OCI-LY3 (cell line): ENCODE measurements at regions not wholly inside any gene's neighbourhood (a gene's known extent, or its start where the extent isn't known, plus 50 kb on each side); places are given as distances from the start of the nearest gene placed in this dataset.

Source experiments
- H2AFZ ChIP-seq: fragments of 200-600, 300-600 bp; shearing (Covaris generic); 2 replicates; pipeline ENCODE4 v1.6.0; 2014; ENCODE audit warnings: antibody characterized with exemption, low read depth, low read length
- H3K27ac ChIP-seq: fragments of 200-600, 300-600 bp; sonication (generic); 2 replicates; pipeline ENCODE4 v1.5.1; 2014; ENCODE audit warnings: mild to moderate bottlenecking, low read length, moderate library complexity, mixed read lengths
- H3K27me3 ChIP-seq: fragments of 200-600, 300-600 bp; sonication (generic); 2 replicates; pipeline ENCODE4 v1.6.1; 2014; ENCODE audit warnings: low read depth, low read length, mixed read lengths
- H3K36me3 ChIP-seq: fragments of 200-600, 300-600 bp; sonication (generic); replicated peaks from 2 replicates; pipeline ENCODE3; 2014; ENCODE audit warnings: low read depth, low read length, mixed read lengths
- H3K4me1 ChIP-seq: fragments of 300-600, 200-600 bp; sonication (generic); 2 replicates; pipeline ENCODE4 v1.6.1; 2014; ENCODE audit warnings: low read length, mixed read lengths
- H3K4me2 ChIP-seq: fragments of 200-600, 300-600 bp; sonication (generic); 2 replicates; pipeline ENCODE4 v1.6.1; 2014; ENCODE audit warnings: low read length, mixed read lengths
- H3K4me3 ChIP-seq: fragments of 300-600, 200-600 bp; sonication (generic); 2 replicates; pipeline ENCODE4 v1.5.1; 2014; ENCODE audit warnings: antibody characterized with exemption, mild to moderate bottlenecking, low read length, moderate library complexity
- H3K79me2 ChIP-seq: fragments of 300-600, 200-600 bp; shearing (Covaris generic); 2 replicates; pipeline ENCODE4 v1.6.1; 2014; ENCODE audit warnings: mild to moderate bottlenecking, low read length, mixed read lengths
- H3K9ac ChIP-seq: fragments of 300-600, 200-600 bp; shearing (Covaris generic); 2 replicates; pipeline ENCODE4 v1.6.0; 2014; ENCODE audit warnings: mild to moderate bottlenecking, low read length, moderate library complexity
- H3K9me3 ChIP-seq: fragments of 200-600, 300-600 bp; shearing (Covaris generic); 2 replicates; pipeline ENCODE4 v1.6.1; 2014; ENCODE audit warnings: low read length, mixed read lengths; ENCODE audit not compliant: insufficient read depth
- H4K20me1 ChIP-seq: fragments of 200-600, 300-600 bp; sonication (generic); 2 replicates; pipeline ENCODE4 v1.6.1; 2016; ENCODE audit warnings: low read length, mixed read lengths; ENCODE audit not compliant: insufficient read depth
- CTCF ChIP-seq: fragments of 200-600, 300-600 bp; sonication (generic); IDR thresholded peaks from 2 replicates; pipeline ENCODE4 v1.5.1; 2014; ENCODE audit warnings: antibody characterized with exemption, low read length, low read depth
- EZH2phosphoT487 ChIP-seq: fragments of 200-600 bp; shearing (Covaris generic); IDR thresholded peaks from 2 replicates; pipeline ENCODE4 v1.6.1; 2018; ENCODE audit warnings: antibody characterized with exemption, mixed run types, low read depth

- Histone ChIP-seq H3K36me3 (no peaks in the 10 kb centered on the region), H3K9me3 (no peaks in the 10 kb centered on the region), H4K20me1 (no peaks in the 10 kb centered on the region), H3K27ac (no peak overlapping the region), H3K4me2 (no peak overlapping the region), H3K4me3 (no peak overlapping the region), H3K9ac (no peak overlapping the region), H3K4me1 (no peaks in the 10 kb centered on the region), H3K27me3 (no peaks in the 10 kb centered on the region), H2AFZ (no peak overlapping the region), H3K79me2 (no peaks in the 10 kb centered on the region)
- TF ChIP-seq EZH2phosphoT487 (no peak), CTCF (no peak)
These were observed 283.1 kb upstream of the SPANXN4 start for GRCh38 chrX:142742581-142742980.

GRCh38 chrX:142733327-142733726, 292.4 kb upstream of the SPANXN4 start:
- H3K9me3 ChIP-seq: no peaks in the 10 kb centered on the region
- no peaks in the 10 kb centered on the region for H4K20me1 ChIP-seq
- no peak overlapping the region for H3K4me3 ChIP-seq
- TF ChIP-seq CTCF (no peak), EZH2phosphoT487 (no peak)
- H3K27ac ChIP-seq: no peak overlapping the region
- H3K4me2 ChIP-seq: no peak overlapping the region
- H3K36me3 ChIP-seq: no peaks in the 10 kb centered on the region
- no peaks in the 10 kb centered on the region for H3K27me3 ChIP-seq
- no peaks in the 10 kb centered on the region for H3K4me1 ChIP-seq
- H3K9ac ChIP-seq: no peak overlapping the region
- no peaks in the 10 kb centered on the region for H3K79me2 ChIP-seq
- no peak overlapping the region for H2AFZ ChIP-seq

- TF ChIP-seq CTCF (no peak), EZH2phosphoT487 (no peak)
- Histone ChIP-seq H4K20me1 (no peaks in the 10 kb centered on the region), H3K9me3 (no peaks in the 10 kb centered on the region), H3K27ac (no peak overlapping the region), H3K4me2 (no peak overlapping the region), H3K4me3 (no peak overlapping the region), H2AFZ (no peak overlapping the region), H3K27me3 (no peaks in the 10 kb centered on the region), H3K36me3 (no peaks in the 10 kb centered on the region), H3K79me2 (no peaks in the 10 kb centered on the region), H3K9ac (no peak overlapping the region), H3K4me1 (no peaks in the 10 kb centered on the region)
These were observed 313.9 kb upstream of the SPANXN4 start for GRCh38 chrX:142711796-142712290.

- H3K36me3 ChIP-seq: no peaks in the 10 kb centered on the region
- H4K20me1 ChIP-seq: no peaks in the 10 kb centered on the region
- H3K4me1 ChIP-seq: no peaks in the 10 kb centered on the region
- TF ChIP-seq EZH2phosphoT487 (no peak), CTCF (no peak)
- no peak overlapping the region for H3K4me3 ChIP-seq
- no peaks in the 10 kb centered on the region for H3K27me3 ChIP-seq
- H3K9ac ChIP-seq: no peak overlapping the region
- H2AFZ ChIP-seq: no peak overlapping the region
- H3K9me3 ChIP-seq: no peaks in the 10 kb centered on the region
- H3K79me2 ChIP-seq: no peaks in the 10 kb centered on the region
- no peak overlapping the region for H3K4me2 ChIP-seq
- no peak overlapping the region for H3K27ac ChIP-seq
These were observed 323.0 kb upstream of the SPANXN4 start for GRCh38 chrX:142702749-142703148.
